Neural cell (in vitro differentiated cells): ENCODE measurements at regions not wholly inside any gene's neighbourhood (a gene's known extent, or its start where the extent isn't known, plus 50 kb on each side); places are given as distances from the start of the nearest gene placed in this dataset.

Source experiments
- H2AFZ ChIP-seq: fragments of 200-600, 300-800 bp; sonication (generic), shearing (Covaris generic); 2 replicates; pipeline ENCODE4 v1.6.0; 2014; ENCODE audit warnings: low read depth, mild to moderate bottlenecking, antibody characterized with exemption, low read length, moderate library complexity
- H3F3A ChIP-seq: fragments of 200-600 bp; shearing (Covaris generic); 2 replicates; pipeline ENCODE4 v1.6.1; 2016; ENCODE audit warnings: mild to moderate bottlenecking, moderate library complexity, mixed read lengths, antibody characterized with exemption, low read length; ENCODE audit not compliant: insufficient read depth, poor library complexity, severe bottlenecking
- H3K27ac ChIP-seq: fragments of 200-600, 300-800 bp; sonication (generic), shearing (Covaris generic); 2 replicates; pipeline ENCODE4 v1.5.1; 2014; ENCODE audit warnings: mild to moderate bottlenecking, low read length, moderate library complexity
- H3K27me3 ChIP-seq: fragments of 300-800, 200-600 bp; sonication (generic), shearing (Covaris generic); 2 replicates; pipeline ENCODE4 v1.6.0; 2014; ENCODE audit warnings: mild to moderate bottlenecking, low read depth, low read length, moderate library complexity; ENCODE audit not compliant: insufficient read depth
- H3K36me3 ChIP-seq: fragments of 300-800, 200-600 bp; sonication (generic), shearing (Covaris generic); 2 replicates; pipeline ENCODE4 v1.5.1; 2014; ENCODE audit warnings: mild to moderate bottlenecking, antibody characterized with exemption, low read length, moderate library complexity; ENCODE audit not compliant: insufficient read depth
- H3K4me2 ChIP-seq: fragments of 300-800, 200-600 bp; sonication (generic), shearing (Covaris generic); 2 replicates; pipeline ENCODE4 v1.6.0; 2014; ENCODE audit warnings: mild to moderate bottlenecking, low read length
- H3K4me3 ChIP-seq: fragments of 300-800, 200-600 bp; sonication (generic), shearing (Covaris generic); 2 replicates; pipeline ENCODE4 v1.5.1; 2014; ENCODE audit warnings: mild to moderate bottlenecking, low read length, moderate library complexity
- H3K79me2 ChIP-seq: fragments of 200-600 bp; shearing (Covaris generic); replicated peaks from 2 replicates; pipeline ENCODE4 v1.6.0; 2014; ENCODE audit warnings: mild to moderate bottlenecking, low read length, moderate library complexity; ENCODE audit not compliant: insufficient read depth
- H3K9ac ChIP-seq: fragments of 300-800, 200-600 bp; sonication (generic), shearing (Covaris generic); 2 replicates; pipeline ENCODE4 v1.6.1; 2016; ENCODE audit warnings: mild to moderate bottlenecking, low read length, mixed read lengths
- H3K9me2 ChIP-seq: fragments of 200-600 bp; shearing (Covaris generic); 2 replicates; pipeline ENCODE4 v1.6.1; 2016; ENCODE audit warnings: mild to moderate bottlenecking, low read length, mixed read lengths; ENCODE audit not compliant: insufficient read depth
- H3K9me3 ChIP-seq: fragments of 200-600, 300-800 bp; sonication (generic), shearing (Covaris generic); 2 replicates; pipeline ENCODE4 v1.6.1; 2016; ENCODE audit warnings: mild to moderate bottlenecking, mixed run types, low read length, moderate library complexity, mixed read lengths
- H4K20me1 ChIP-seq: fragments of 200-600 bp; shearing (Covaris generic); 2 replicates; pipeline ENCODE4 v1.6.1; 2016; ENCODE audit warnings: mild to moderate bottlenecking, mixed run types; ENCODE audit not compliant: insufficient read depth
- EP300 ChIP-seq: fragments of 450-650 bp; conservative IDR thresholded peaks from 2 replicates; pipeline ENCODE4 v1.6.1; 2014; ENCODE audit warnings: antibody characterized with exemption, mild to moderate bottlenecking, moderate library complexity; ENCODE audit not compliant: poor library complexity, severe bottlenecking
- EZH2 ChIP-seq: fragments of 200-600, 300-800 bp; shearing (Covaris generic), sonication (generic); IDR thresholded peaks from 2 replicates; pipeline ENCODE4 v1.6.1; 2014; ENCODE audit warnings: antibody characterized with exemption, low read length, borderline replicate concordance, mild to moderate bottlenecking; ENCODE audit not compliant: insufficient read depth, poor library complexity, severe bottlenecking
- MXI1 ChIP-seq: fragments of 450-650 bp; conservative IDR thresholded peaks from 2 replicates; pipeline ENCODE4 v1.6.1; 2014; ENCODE audit warnings: antibody characterized with exemption, mild to moderate bottlenecking; ENCODE audit not compliant: poor library complexity, severe bottlenecking
- POLR2AphosphoS5 ChIP-seq: IDR thresholded peaks from 2 replicates; pipeline ENCODE4 v1.6.1; 2012
- RAD21 ChIP-seq: fragments of 450-650 bp; conservative IDR thresholded peaks from 2 replicates; pipeline ENCODE4 v1.6.1; 2014; ENCODE audit warnings: antibody characterized with exemption, mild to moderate bottlenecking, moderate library complexity
- SMC3 ChIP-seq: fragments of 450-650 bp; conservative IDR thresholded peaks from 2 replicates; pipeline ENCODE4 v1.6.1; 2014; ENCODE audit warnings: antibody characterized with exemption, mild to moderate bottlenecking, moderate library complexity; ENCODE audit not compliant: poor library complexity
- TAF1 ChIP-seq: IDR thresholded peaks from 2 replicates; pipeline ENCODE4 v1.6.1; 2012; ENCODE audit warnings: low read depth
- TF ChIP-seq, protein P1 (sequence below): fragments of 450-650 bp; IDR thresholded peaks from 2 replicates; pipeline ENCODE4 v1.5.1; 2014; ENCODE audit warnings: antibody characterized with exemption, mild to moderate bottlenecking, moderate library complexity; ENCODE audit not compliant: poor library complexity, severe bottlenecking
- TF ChIP-seq, protein P2 (sequence below): IDR thresholded peaks from 2 replicates; pipeline ENCODE4 v1.6.1; 2012; ENCODE audit warnings: borderline replicate concordance

DNA sequence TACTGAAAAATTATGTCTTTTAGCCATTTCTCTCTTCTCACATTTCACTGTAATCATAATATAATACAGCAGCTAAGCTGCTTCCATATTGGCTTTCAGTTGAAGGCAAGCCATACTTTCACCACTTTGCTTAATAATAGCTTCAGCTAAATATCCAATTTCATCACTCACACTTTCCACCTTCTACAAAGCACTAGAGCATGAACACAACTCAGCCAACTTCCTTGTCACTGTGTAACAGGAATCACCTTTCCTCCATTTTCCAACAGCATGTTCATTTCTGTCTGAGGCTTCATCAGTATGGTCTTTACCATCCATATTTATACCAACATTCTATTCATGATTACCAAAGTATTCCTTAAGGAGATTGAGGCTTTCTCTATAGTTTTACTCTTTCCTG, 219.8 kb upstream of the CTSO start:
- H3K4me2 ChIP-seq = no peak overlapping the region

DNA sequence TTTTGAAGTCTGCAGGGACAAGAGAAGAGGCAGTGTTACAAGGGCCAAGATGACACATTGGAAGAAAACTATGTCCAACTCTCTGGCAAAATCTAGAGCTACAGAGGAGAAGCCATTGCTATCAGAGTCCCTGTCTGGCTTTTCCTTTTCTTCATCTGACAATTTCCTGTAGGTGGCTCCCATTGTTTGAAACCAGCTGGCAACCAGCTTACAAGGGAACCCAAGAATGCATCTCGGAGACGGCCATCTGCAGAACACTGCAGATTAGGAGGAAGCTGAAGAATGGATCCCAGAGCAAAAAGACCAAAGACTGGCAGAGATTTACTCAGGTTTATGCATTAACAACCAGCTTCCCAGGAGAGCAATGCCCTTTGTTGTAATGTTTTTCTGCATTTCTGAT, 216.2 kb upstream of the CTSO start:
- no peak overlapping the region for H3K27ac ChIP-seq

More for the DNA sequence above, 219.8 kb upstream of the CTSO start:
- peaks cover 4% of the 10 kb centered on the region for H3F3A ChIP-seq
- H3K9ac ChIP-seq = no peak overlapping the region
- TF ChIP-seq MXI1 = no peak
- TF ChIP-seq POLR2AphosphoS5 = no peak
- TF ChIP-seq SMC3 = no peak
- TF ChIP-seq EP300 = no peak
- TF ChIP-seq, protein P1, sequence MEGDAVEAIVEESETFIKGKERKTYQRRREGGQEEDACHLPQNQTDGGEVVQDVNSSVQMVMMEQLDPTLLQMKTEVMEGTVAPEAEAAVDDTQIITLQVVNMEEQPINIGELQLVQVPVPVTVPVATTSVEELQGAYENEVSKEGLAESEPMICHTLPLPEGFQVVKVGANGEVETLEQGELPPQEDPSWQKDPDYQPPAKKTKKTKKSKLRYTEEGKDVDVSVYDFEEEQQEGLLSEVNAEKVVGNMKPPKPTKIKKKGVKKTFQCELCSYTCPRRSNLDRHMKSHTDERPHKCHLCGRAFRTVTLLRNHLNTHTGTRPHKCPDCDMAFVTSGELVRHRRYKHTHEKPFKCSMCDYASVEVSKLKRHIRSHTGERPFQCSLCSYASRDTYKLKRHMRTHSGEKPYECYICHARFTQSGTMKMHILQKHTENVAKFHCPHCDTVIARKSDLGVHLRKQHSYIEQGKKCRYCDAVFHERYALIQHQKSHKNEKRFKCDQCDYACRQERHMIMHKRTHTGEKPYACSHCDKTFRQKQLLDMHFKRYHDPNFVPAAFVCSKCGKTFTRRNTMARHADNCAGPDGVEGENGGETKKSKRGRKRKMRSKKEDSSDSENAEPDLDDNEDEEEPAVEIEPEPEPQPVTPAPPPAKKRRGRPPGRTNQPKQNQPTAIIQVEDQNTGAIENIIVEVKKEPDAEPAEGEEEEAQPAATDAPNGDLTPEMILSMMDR = no peak
- TF ChIP-seq, protein P2, sequence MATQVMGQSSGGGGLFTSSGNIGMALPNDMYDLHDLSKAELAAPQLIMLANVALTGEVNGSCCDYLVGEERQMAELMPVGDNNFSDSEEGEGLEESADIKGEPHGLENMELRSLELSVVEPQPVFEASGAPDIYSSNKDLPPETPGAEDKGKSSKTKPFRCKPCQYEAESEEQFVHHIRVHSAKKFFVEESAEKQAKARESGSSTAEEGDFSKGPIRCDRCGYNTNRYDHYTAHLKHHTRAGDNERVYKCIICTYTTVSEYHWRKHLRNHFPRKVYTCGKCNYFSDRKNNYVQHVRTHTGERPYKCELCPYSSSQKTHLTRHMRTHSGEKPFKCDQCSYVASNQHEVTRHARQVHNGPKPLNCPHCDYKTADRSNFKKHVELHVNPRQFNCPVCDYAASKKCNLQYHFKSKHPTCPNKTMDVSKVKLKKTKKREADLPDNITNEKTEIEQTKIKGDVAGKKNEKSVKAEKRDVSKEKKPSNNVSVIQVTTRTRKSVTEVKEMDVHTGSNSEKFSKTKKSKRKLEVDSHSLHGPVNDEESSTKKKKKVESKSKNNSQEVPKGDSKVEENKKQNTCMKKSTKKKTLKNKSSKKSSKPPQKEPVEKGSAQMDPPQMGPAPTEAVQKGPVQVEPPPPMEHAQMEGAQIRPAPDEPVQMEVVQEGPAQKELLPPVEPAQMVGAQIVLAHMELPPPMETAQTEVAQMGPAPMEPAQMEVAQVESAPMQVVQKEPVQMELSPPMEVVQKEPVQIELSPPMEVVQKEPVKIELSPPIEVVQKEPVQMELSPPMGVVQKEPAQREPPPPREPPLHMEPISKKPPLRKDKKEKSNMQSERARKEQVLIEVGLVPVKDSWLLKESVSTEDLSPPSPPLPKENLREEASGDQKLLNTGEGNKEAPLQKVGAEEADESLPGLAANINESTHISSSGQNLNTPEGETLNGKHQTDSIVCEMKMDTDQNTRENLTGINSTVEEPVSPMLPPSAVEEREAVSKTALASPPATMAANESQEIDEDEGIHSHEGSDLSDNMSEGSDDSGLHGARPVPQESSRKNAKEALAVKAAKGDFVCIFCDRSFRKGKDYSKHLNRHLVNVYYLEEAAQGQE = no peak
- no peak for TF ChIP-seq RAD21
- TF ChIP-seq TAF1 = no peak
- H2AFZ ChIP-seq = no peak overlapping the region
- no peaks in the 10 kb centered on the region for H3K9me3 ChIP-seq
- no peaks in the 10 kb centered on the region for H4K20me1 ChIP-seq
- no peaks in the 10 kb centered on the region for H3K9me2 ChIP-seq
- no peak overlapping the region for H3K27ac ChIP-seq
- no peak overlapping the region for H3K4me3 ChIP-seq
- no peaks in the 10 kb centered on the region for H3K36me3 ChIP-seq
- no peaks in the 10 kb centered on the region for H3K79me2 ChIP-seq
- H3K27me3 ChIP-seq = no peaks in the 10 kb centered on the region

More for the DNA sequence above, 216.2 kb upstream of the CTSO start:
- Histone ChIP-seq H4K20me1 (no peaks in the 10 kb centered on the region), H3K4me2 (no peak overlapping the region), H3K4me3 (no peak overlapping the region), H3K79me2 (no peaks in the 10 kb centered on the region), H2AFZ (no peak overlapping the region), H3K9me2 (no peaks in the 10 kb centered on the region), H3F3A (no peaks in the 10 kb centered on the region), H3K36me3 (no peaks in the 10 kb centered on the region), H3K9me3 (no peaks in the 10 kb centered on the region), H3K27me3 (no peaks in the 10 kb centered on the region), H3K9ac (no peak overlapping the region)
- TF ChIP-seq MXI1 (no peak), SMC3 (no peak), EZH2 (no peak), EP300 (no peak), POLR2AphosphoS5 (no peak), RAD21 (no peak), TAF1 (no peak)
- TF ChIP-seq, protein P1 = no peak
- TF ChIP-seq, protein P2 = no peak
